Vagina (tissue), 2 donors: ENCODE measurements at regions not wholly inside any gene's neighbourhood (a gene's known extent, or its start where the extent isn't known, plus 50 kb on each side); places are given as distances from the start of the nearest gene placed in this dataset.

ENCODE experiments used
- DNase-seq, 2 donors: peaks; one replicate each; pipeline ENCODE4 v3.0.0-alpha.2; 2017; ENCODE audit errors: extremely low spot score in 2 of 2
- H3K27ac ChIP-seq: fragments of 200-600 bp; sonication (generic); one replicate; pipeline ENCODE4 v1.5.1; 2019
- H3K27me3 ChIP-seq: fragments of 200-600 bp; sonication (generic); one replicate; pipeline ENCODE4 v1.5.1; 2019
- H3K36me3 ChIP-seq, 2 donors: fragments of 200-600 bp; sonication (generic); one replicate each; pipeline ENCODE4 v1.5.1; 2017 to 2019
- H3K4me1 ChIP-seq: fragments of 200-600 bp; sonication (generic); one replicate; pipeline ENCODE4 v1.5.1; 2019
- H3K4me3 ChIP-seq, 2 donors: fragments of 200-600 bp; sonication (generic); 1 replicate in 1 of 2; 2 replicates in 1 of 2; pipeline ENCODE4 v1.5.1; 2016 to 2019
- H3K9me3 ChIP-seq: fragments of 200-600 bp; sonication (generic); one replicate; pipeline ENCODE4 v1.5.1; 2019
- POLR2A ChIP-seq, 2 donors: fragments of 450-650 bp; IDR thresholded peaks; one replicate each; pipeline ENCODE4 v1.6.1; 2017; ENCODE audit warnings: antibody characterized with exemption in 2 of 2, mild to moderate bottlenecking in 2 of 2, moderate library complexity in 2 of 2
- POLR2AphosphoS5 ChIP-seq, 2 donors: sonication (generic); formaldehyde crosslinking; IDR thresholded peaks; one replicate each; pipeline ENCODE4 v1.9.0; 2017; ENCODE audit warnings: antibody characterized with exemption in 2 of 2, mild to moderate bottlenecking in 2 of 2, low read depth in 1 of 2; ENCODE audit not compliant: insufficient read depth in 1 of 2
- intact Hi-C: fragments of 100-400 bp; cut with DNase I; formaldehyde crosslinking; loops from one replicate; pipeline ENCODE4 v1.15.1; 2023
- TF ChIP-seq, protein P1 (sequence below), 3 experiments: fragments of 450-650 bp in 2 of 3; fragments of 200-600 bp in 1 of 3; sonication (generic) in 1 of 3; IDR thresholded peaks; one replicate each; pipeline ENCODE4 v1.5.1; 2017 to 2019; ENCODE audit warnings: antibody characterized with exemption in 3 of 3, mild to moderate bottlenecking in 2 of 3, moderate library complexity in 2 of 3

DNA sequence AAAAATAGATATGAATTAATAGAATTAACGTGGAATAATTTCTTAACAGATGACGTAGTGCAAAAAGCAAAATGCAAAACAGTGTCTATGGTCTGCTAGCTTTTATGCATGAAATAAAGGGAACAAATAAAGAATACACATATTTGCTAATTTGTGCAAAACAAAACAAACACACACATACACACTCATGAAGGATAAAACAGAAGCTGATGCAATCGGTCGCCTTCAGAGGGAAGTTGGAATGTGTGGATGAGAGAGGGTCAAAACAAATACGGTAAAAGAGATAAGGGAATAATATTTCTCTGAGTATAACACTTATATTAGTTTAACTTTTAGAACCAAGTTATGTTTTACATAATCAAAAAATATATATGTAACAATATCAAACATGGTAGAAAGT is 1160.9 kb upstream of the PCDH9 start:
- TF ChIP-seq POLR2A (IDR thresholded peaks at IDR 0.05) (no peak), POLR2AphosphoS5 (IDR thresholded peaks at IDR 0.05; ENCODE audit: insufficient read depth in 1 of 2, low read depth in 1 of 2) (no peak)
- TF ChIP-seq, protein P1, sequence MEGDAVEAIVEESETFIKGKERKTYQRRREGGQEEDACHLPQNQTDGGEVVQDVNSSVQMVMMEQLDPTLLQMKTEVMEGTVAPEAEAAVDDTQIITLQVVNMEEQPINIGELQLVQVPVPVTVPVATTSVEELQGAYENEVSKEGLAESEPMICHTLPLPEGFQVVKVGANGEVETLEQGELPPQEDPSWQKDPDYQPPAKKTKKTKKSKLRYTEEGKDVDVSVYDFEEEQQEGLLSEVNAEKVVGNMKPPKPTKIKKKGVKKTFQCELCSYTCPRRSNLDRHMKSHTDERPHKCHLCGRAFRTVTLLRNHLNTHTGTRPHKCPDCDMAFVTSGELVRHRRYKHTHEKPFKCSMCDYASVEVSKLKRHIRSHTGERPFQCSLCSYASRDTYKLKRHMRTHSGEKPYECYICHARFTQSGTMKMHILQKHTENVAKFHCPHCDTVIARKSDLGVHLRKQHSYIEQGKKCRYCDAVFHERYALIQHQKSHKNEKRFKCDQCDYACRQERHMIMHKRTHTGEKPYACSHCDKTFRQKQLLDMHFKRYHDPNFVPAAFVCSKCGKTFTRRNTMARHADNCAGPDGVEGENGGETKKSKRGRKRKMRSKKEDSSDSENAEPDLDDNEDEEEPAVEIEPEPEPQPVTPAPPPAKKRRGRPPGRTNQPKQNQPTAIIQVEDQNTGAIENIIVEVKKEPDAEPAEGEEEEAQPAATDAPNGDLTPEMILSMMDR (IDR thresholded peaks at IDR 0.05), result no peak
- Histone ChIP-seq H3K4me3 (no peak overlapping the region), H3K9me3 (no peaks in the 10 kb centered on the region), H3K27me3 (no peaks in the 10 kb centered on the region), H3K4me1 (no peaks in the 10 kb centered on the region), H3K36me3 (no peaks in the 10 kb centered on the region), H3K27ac (no peak overlapping the region)
- DNase-seq, result no peak
- intact Hi-C loops, result no loop called here

DNA sequence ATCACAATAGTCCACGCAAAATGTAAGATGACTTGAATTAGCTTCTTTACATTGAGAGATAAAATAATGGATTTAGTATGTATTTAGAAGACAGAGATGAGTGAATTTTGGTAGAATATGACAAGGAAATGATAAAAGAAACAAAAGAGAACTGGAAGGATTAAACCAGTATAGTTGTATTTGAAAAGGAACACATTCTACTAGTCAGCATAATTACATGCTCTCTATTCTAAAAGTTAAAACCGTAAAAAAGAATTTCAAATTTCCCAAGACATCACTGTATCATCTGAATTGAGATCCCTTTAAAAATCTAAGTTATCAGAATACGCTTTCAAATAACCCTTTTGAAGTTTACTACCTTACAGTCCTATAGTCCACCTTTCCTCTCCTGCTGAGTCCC is 1156.7 kb upstream of the PCDH9 start:
- H3K4me3 ChIP-seq, result no peak overlapping the region
- TF ChIP-seq, protein P1 (IDR thresholded peaks at IDR 0.05), result no peak
- TF ChIP-seq POLR2AphosphoS5 (IDR thresholded peaks at IDR 0.05; ENCODE audit: insufficient read depth in 1 of 2, low read depth in 1 of 2), result no peak
- no peak overlapping the region for H3K27ac ChIP-seq
- H3K9me3 ChIP-seq, result no peaks in the 10 kb centered on the region
- intact Hi-C loops, result no loop called here
- H3K36me3 ChIP-seq, result no peaks in the 10 kb centered on the region
- H3K4me1 ChIP-seq, result no peaks in the 10 kb centered on the region
- no peaks in the 10 kb centered on the region for H3K27me3 ChIP-seq
- no peak for DNase-seq

DNA sequence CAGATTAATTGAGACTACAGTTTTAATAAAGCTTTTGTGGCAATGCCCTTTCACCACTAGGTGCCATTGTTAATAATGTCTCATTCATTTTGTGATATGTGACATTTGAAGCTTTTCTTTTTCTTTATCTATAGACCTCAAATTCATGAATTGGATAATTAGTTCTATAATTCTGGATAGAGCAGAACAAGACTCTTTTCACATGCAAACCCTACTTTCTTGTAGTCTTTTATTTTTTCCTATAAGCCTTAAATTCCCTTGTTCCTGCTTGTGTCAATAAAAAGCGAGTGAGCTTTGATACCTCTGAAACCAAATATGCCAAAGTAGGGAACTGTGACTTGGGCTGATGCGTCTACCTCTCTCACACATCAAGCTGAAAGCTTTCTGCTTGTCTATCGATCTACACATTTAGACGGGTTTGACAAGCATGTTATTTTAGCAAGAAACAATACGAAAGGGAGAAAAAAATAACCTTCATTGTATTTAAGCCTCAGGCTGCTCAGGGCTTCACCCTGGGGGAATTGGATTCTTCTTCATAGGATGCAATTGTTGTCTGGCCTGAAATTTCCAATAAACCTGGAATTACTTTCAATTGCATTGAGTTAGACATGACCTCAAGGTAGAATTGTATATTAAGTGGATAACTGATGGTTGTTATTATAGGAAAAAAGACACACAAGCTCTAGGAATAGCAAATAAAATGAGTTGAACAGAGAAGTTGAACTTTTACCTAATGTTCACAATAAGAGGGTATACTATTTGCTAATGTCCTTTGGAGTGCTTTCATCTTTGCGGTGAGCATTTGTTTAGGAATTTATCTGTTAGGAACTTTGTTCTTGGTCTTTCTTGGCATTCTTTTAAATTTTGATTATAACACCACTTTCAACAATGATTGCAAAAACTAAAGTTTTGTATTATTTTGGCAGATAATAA is 1150.2 kb upstream of the PCDH9 start:
- Histone ChIP-seq H3K4me3 (no peak overlapping the region), H3K4me1 (no peaks in the 10 kb centered on the region), H3K9me3 (no peaks in the 10 kb centered on the region), H3K27me3 (no peaks in the 10 kb centered on the region), H3K36me3 (no peaks in the 10 kb centered on the region), H3K27ac (no peak overlapping the region)
- intact Hi-C loops, result no loop called here
- TF ChIP-seq POLR2AphosphoS5 (IDR thresholded peaks at IDR 0.05; ENCODE audit: insufficient read depth in 1 of 2, low read depth in 1 of 2) (no peak), POLR2A (IDR thresholded peaks at IDR 0.05) (no peak)
- TF ChIP-seq, protein P1 (IDR thresholded peaks at IDR 0.05), result no peak
- no peak for DNase-seq

DNA sequence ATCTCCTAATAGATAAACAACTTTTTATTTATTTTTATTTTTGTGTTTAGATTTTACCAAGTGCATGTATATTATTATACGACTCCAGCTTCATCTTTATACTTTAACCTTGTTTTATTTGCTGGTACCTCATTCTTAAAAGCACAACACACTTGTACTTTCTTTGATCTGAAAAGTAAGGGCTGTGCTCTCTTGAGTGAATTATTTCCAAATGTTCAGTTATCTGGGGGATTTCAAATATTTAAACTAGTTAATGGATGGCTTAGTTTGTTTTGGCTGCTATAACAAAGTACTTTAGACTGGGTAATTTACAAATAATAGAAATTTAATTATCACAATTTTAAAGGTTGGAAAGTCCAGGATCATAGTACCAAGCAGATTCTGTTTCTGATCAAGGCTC is 1148.2 kb upstream of the PCDH9 start:
- Histone ChIP-seq H3K4me3 (no peak overlapping the region), H3K36me3 (no peaks in the 10 kb centered on the region), H3K27ac (no peak overlapping the region), H3K9me3 (no peaks in the 10 kb centered on the region), H3K4me1 (no peaks in the 10 kb centered on the region), H3K27me3 (no peaks in the 10 kb centered on the region)
- intact Hi-C loops, result no loop called here
- TF ChIP-seq, protein P1 (IDR thresholded peaks at IDR 0.05), result no peak
- TF ChIP-seq POLR2A (IDR thresholded peaks at IDR 0.05), result no peak
- TF ChIP-seq POLR2AphosphoS5 (IDR thresholded peaks at IDR 0.05; ENCODE audit: insufficient read depth in 1 of 2, low read depth in 1 of 2), result no peak
- no peak for DNase-seq

DNA sequence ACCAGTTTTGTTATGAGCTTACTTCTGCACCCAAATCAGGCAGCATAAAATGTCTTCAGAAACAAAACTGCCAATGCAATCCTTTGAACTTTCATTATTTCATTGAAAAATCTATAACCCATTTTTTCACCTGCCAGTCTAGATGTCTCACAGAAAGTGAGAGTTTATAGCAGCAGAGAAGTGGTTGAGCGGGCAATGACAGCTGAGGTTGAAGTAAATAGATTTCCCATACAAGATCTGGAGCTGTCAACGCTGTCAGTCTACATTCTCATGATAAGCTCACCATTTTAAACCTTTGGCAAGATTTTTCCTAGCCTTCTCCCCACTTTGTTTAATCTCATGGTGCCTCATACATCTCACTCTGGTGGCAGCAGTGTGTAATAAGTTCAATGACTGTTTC is 1144.9 kb upstream of the PCDH9 start:
- H3K27ac ChIP-seq, result no peak overlapping the region
- H3K4me3 ChIP-seq, result no peak overlapping the region
- no peaks in the 10 kb centered on the region for H3K9me3 ChIP-seq
- no peak for TF ChIP-seq POLR2AphosphoS5 (IDR thresholded peaks at IDR 0.05; ENCODE audit: insufficient read depth in 1 of 2, low read depth in 1 of 2)
- TF ChIP-seq, protein P1 (IDR thresholded peaks at IDR 0.05), result no peak
- no peak for TF ChIP-seq POLR2A (IDR thresholded peaks at IDR 0.05)
- H3K4me1 ChIP-seq, result no peaks in the 10 kb centered on the region
- no peaks in the 10 kb centered on the region for H3K27me3 ChIP-seq
- no peak for DNase-seq
- H3K36me3 ChIP-seq, result no peaks in the 10 kb centered on the region
- intact Hi-C loops, result no loop called here
